Endodermal cell (in vitro differentiated cells): ENCODE measurements at regions not wholly inside any gene's neighbourhood (a gene's known extent, or its start where the extent isn't known, plus 50 kb on each side); places are given as distances from the start of the nearest gene placed in this dataset.
A peak's percentile ranks its signal among the peaks of the same experiment; 100 is the strongest.
"Not testable (repeated sequence)": the region's sequence is repeated elsewhere in the genome, so short reads cannot be mapped to it uniquely, and the experiment has no call there.

Experiments
- DNase-seq: peaks from one replicate; pipeline ENCODE4 v3.0.0-alpha.2; 2017
- H3K27ac ChIP-seq: 2 replicates; pipeline ENCODE4 v1.5.1; 2013; ENCODE audit warnings: mild to moderate bottlenecking, low read depth, low read length, moderate library complexity
- H3K27me3 ChIP-seq: 2 replicates; pipeline ENCODE4 v1.6.1; 2013; ENCODE audit warnings: mild to moderate bottlenecking, low read length, moderate library complexity; ENCODE audit not compliant: insufficient read depth, control insufficient read depth, poor library complexity, severe bottlenecking
- H3K36me3 ChIP-seq: 2 replicates; pipeline ENCODE4 v1.7.0; 2013; ENCODE audit warnings: mild to moderate bottlenecking, low read length, moderate library complexity; ENCODE audit not compliant: control insufficient read depth, insufficient read depth
- H3K4me1 ChIP-seq: one replicate; pipeline ENCODE4 v1.7.0; 2013; ENCODE audit warnings: low read length; ENCODE audit not compliant: control insufficient read depth, insufficient read depth
- H3K4me3 ChIP-seq: 2 replicates; pipeline ENCODE4 v1.5.1; 2013; ENCODE audit warnings: mild to moderate bottlenecking, low read length, moderate library complexity
- H3K9ac ChIP-seq: 2 replicates; pipeline ENCODE4 v1.6.1; 2013; ENCODE audit warnings: mild to moderate bottlenecking, low read length, moderate library complexity; ENCODE audit not compliant: poor library complexity, severe bottlenecking; ENCODE audit errors: extremely low read depth
- H3K9me3 ChIP-seq: 2 replicates; pipeline ENCODE4 v1.6.1; 2013; ENCODE audit warnings: mild to moderate bottlenecking, low read length, moderate library complexity; ENCODE audit not compliant: control insufficient read depth
- H3K27ac Mint-ChIP-seq: 2 replicates; pipeline ENCODE4 v1.8.0; 2020; ENCODE audit warnings: mixed read lengths
- H3K27me3 Mint-ChIP-seq: 2 replicates; pipeline ENCODE4 v1.8.0; 2021; ENCODE audit warnings: mild to moderate bottlenecking, mixed read lengths; ENCODE audit not compliant: insufficient read depth
- H3K36me3 Mint-ChIP-seq: 2 replicates; pipeline ENCODE4 v1.8.0; 2020; ENCODE audit warnings: low read depth, mixed read lengths
- H3K4me1 Mint-ChIP-seq: 2 replicates; pipeline ENCODE4 v1.8.0; 2020; ENCODE audit warnings: mixed read lengths
- H3K4me3 Mint-ChIP-seq: 2 replicates; pipeline ENCODE4 v1.8.0; 2020; ENCODE audit warnings: mild to moderate bottlenecking, moderate library complexity, mixed read lengths
- H3K9me3 Mint-ChIP-seq: 2 replicates; pipeline ENCODE4 v1.8.0; 2020; ENCODE audit warnings: mild to moderate bottlenecking, mixed read lengths
- CTCF ChIP-seq: fragments of 200-600 bp; sonication (generic); conservative IDR thresholded peaks from 2 replicates; pipeline ENCODE4 v1.5.0; 2021; ENCODE audit warnings: antibody characterized with exemption, mild to moderate bottlenecking
- WGBS, 2 experiments: methylation state at CpG; one replicate each; pipeline versions ENCODE4 v1.1.5 to v1.1.7; 2013; ENCODE audit warnings: missing lambda C conversion rate in 2 of 2, mixed read lengths in 1 of 2; ENCODE audit not compliant: insufficient coverage in 1 of 2, insufficient read length in 1 of 2; 5-methylcytosine and 5-hydroxymethylcytosine counted together

GRCh38 chr1:83423382-83423781 is 575.5 kb downstream of the TTLL7 start:
- not testable (repeated sequence) for H3K27me3 Mint-ChIP-seq, H3K4me3 Mint-ChIP-seq, H3K36me3 Mint-ChIP-seq, H3K27me3 ChIP-seq, H3K9ac ChIP-seq, DNase-seq, H3K36me3 ChIP-seq, H3K4me1 Mint-ChIP-seq, H3K27ac Mint-ChIP-seq, H3K4me3 ChIP-seq, H3K9me3 ChIP-seq, H3K9me3 Mint-ChIP-seq, H3K4me1 ChIP-seq, H3K27ac ChIP-seq
- WGBS, 2 experiments = 96 to 100% methylated on average over 1 to 5 of the region's 6 CpGs

GRCh38 chr1:83418558-83418957 is 580.4 kb downstream of the TTLL7 start:
- peaks cover 2% of the 10 kb centered on the region for H3K4me1 Mint-ChIP-seq
- H3K36me3 ChIP-seq = no peaks in the 10 kb centered on the region
- no peaks in the 10 kb centered on the region for H3K9me3 ChIP-seq
- no peak overlapping the region for H3K27ac ChIP-seq
- H3K36me3 Mint-ChIP-seq = no peaks in the 10 kb centered on the region
- no peaks in the 10 kb centered on the region for H3K27me3 ChIP-seq
- H3K4me1 ChIP-seq = no peaks in the 10 kb centered on the region
- H3K9me3 Mint-ChIP-seq = no peaks in the 10 kb centered on the region
- WGBS, 2 experiments = no CpG with 5 or more reads among the region's 1 CpG
- TF ChIP-seq CTCF = no peak
- DNase-seq = no peak
- no peak overlapping the region for H3K27ac Mint-ChIP-seq
- H3K27me3 Mint-ChIP-seq = no peaks in the 10 kb centered on the region
- H3K4me3 Mint-ChIP-seq = no peak overlapping the region
- no peak overlapping the region for H3K4me3 ChIP-seq
- H3K9ac ChIP-seq = no peak overlapping the region

GRCh38 chr1:83413839-83414107 is 585.2 kb downstream of the TTLL7 start:
- not testable (repeated sequence) for H3K4me1 ChIP-seq, H3K4me3 ChIP-seq, H3K4me3 Mint-ChIP-seq, H3K9me3 Mint-ChIP-seq, H3K9ac ChIP-seq, H3K36me3 Mint-ChIP-seq, DNase-seq, H3K4me1 Mint-ChIP-seq, H3K27ac Mint-ChIP-seq, H3K27me3 ChIP-seq, H3K27me3 Mint-ChIP-seq, H3K9me3 ChIP-seq, H3K36me3 ChIP-seq
- WGBS, 2 experiments = 100% methylated on average over 1 of the region's 6 CpGs; no CpG with 5 or more reads in 1 of the 2 experiments
- peak overlapping the region; percentile 91 for H3K27ac ChIP-seq

GRCh38 chr1:83410746-83411413 is 588.1 kb downstream of the TTLL7 start:
- H3K27ac Mint-ChIP-seq, H3K36me3 ChIP-seq, H3K27ac ChIP-seq, H3K4me3 Mint-ChIP-seq, DNase-seq, H3K4me3 ChIP-seq, H3K27me3 Mint-ChIP-seq, H3K9me3 Mint-ChIP-seq, H3K9ac ChIP-seq, H3K27me3 ChIP-seq, H3K4me1 Mint-ChIP-seq, H3K9me3 ChIP-seq, H3K4me1 ChIP-seq, H3K36me3 Mint-ChIP-seq: not testable (repeated sequence)
- 20 to 60% methylated on average over 1 to 4 of the region's 6 CpGs for WGBS, 2 experiments

GRCh38 chr1:83406693-83407371 is 592.1 kb downstream of the TTLL7 start:
- not testable (repeated sequence) for H3K4me1 Mint-ChIP-seq, H3K9me3 ChIP-seq, H3K27ac ChIP-seq, H3K4me1 ChIP-seq, H3K36me3 ChIP-seq, H3K9me3 Mint-ChIP-seq, H3K27me3 Mint-ChIP-seq, H3K27ac Mint-ChIP-seq, H3K4me3 Mint-ChIP-seq, H3K4me3 ChIP-seq, H3K27me3 ChIP-seq, H3K9ac ChIP-seq, DNase-seq, H3K36me3 Mint-ChIP-seq
- 93 to 100% methylated on average over 2 to 3 of the region's 7 CpGs for WGBS, 2 experiments

- 93% methylated on average over 1 of the region's 1 CpG; no CpG with 5 or more reads in 1 of the 2 experiments for WGBS, 2 experiments
- H3K27ac Mint-ChIP-seq, H3K27me3 Mint-ChIP-seq, H3K9me3 ChIP-seq, H3K9me3 Mint-ChIP-seq, DNase-seq, H3K36me3 Mint-ChIP-seq, H3K27ac ChIP-seq, H3K4me1 ChIP-seq, H3K27me3 ChIP-seq, H3K9ac ChIP-seq, H3K4me3 ChIP-seq, H3K4me3 Mint-ChIP-seq, H3K4me1 Mint-ChIP-seq, H3K36me3 ChIP-seq: not testable (repeated sequence)
Measured at GRCh38 chr1:83405789-83406188, 593.1 kb downstream of the TTLL7 start.
